Left forelimb (tissue), 1 donor: ENCODE measurements at regions not wholly inside any gene's neighbourhood (a gene's known extent, or its start where the extent isn't known, plus 50 kb on each side); places are given as distances from the start of the nearest gene placed in this dataset.
A peak's percentile ranks its signal among the peaks of the same experiment; 100 is the strongest.

Source experiments
- DNase-seq: peaks from one replicate; pipeline ENCODE4 v3.0.0-alpha.2; 2018; ENCODE audit warnings: low spot score

- DNase-seq = no peak
Measured at GRCh38 chr15:85307687-85308045, 72.7 kb upstream of the AKAP13 start.

- no peak for DNase-seq
Measured at GRCh38 chr15:85311647-85312046, 68.8 kb upstream of the AKAP13 start.

GRCh38 chr15:85312486-85312885 is 67.9 kb upstream of the AKAP13 start:
- DNase-seq = no peak

DNA sequence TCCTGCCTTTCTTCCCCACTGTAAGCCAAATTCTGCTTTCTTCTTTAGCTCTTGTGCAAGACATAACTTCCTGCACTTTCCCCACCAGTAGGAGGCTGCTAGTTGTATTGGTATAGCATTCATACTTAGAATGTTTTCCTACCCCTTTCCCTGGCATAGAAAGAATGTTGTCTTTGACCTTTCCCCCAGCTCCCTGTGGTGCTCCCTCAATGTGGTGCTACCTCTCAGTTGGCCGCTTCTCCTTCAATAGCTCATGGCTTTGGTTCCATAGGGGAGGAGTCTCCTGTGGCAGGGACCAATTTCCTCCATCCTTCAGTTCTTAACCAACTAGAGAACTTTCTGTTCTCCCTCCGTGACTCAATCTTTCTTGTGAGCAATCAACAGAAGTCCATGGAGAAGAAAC is 67.5 kb upstream of the AKAP13 start:
- no peak for DNase-seq

DNA sequence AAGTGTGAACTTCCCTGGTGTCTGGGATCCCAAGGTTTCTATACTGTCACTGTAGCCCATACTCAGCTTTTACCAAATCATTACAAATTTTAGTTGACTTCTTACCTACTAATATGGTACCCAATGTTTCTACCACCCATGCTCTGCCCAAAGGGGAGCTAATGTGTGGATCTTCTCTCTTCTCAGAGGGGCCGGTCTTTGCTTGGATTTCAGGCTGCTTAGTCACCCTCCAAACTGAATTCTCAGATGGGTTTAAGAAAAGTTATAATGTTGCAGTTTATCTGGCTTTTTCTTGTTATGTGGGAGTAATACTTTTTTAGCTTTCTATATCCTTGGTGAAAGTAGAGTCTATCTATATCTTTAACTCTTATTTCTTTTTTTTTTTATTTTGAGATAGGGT is 67.1 kb upstream of the AKAP13 start:
- DNase-seq = no peak

- DNase-seq = no peak
Measured at GRCh38 chr15:85314146-85314545, 66.3 kb upstream of the AKAP13 start.

DNA sequence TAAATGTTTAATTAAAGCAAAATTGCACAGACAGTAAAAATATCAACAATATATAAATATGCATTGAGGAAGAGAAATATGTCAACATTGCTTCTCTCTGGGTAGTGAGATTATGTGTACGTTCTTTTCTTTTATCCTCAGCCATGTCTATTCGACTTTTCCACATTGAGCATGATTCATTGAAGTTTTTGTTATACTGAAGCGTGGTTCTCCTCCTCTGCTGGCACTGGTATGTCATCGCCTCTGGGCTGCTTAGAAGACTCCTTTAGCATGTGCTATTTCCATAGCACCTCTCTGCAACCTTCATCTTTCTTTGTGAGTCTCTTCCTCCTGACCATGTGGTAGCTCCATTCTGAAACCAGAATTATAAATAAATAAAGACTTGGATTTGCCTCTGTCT is 65.8 kb upstream of the AKAP13 start:
- DNase-seq = no peak

- no peak for DNase-seq
Measured at GRCh38 chr15:85316244-85316934, 64.0 kb upstream of the AKAP13 start.

GRCh38 chr15:85318048-85318731 is 62.2 kb upstream of the AKAP13 start:
- no peak for DNase-seq

GRCh38 chr15:85318732-85319076 is 61.7 kb upstream of the AKAP13 start:
- DNase-seq = no peak

DNA sequence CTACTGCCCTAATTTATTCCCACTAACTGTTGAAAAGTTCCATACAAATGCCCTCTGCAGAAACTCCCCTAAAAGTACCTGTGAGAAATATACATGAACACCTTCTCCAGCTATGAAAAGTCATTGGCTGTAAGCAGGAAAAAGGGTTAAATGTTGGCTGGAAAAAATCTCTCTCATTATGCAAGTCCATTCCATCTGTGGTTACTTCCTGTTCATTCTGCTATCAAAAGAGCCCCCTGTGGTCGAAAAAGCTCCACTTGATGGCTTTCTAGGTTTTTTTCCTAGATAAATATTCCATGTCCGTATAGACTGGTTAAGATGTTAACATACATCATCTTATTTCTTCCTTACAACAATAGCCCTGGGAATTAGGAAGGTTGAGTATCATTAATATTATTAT is 56.2 kb upstream of the AKAP13 start:
- DNase-seq = no peak

DNA sequence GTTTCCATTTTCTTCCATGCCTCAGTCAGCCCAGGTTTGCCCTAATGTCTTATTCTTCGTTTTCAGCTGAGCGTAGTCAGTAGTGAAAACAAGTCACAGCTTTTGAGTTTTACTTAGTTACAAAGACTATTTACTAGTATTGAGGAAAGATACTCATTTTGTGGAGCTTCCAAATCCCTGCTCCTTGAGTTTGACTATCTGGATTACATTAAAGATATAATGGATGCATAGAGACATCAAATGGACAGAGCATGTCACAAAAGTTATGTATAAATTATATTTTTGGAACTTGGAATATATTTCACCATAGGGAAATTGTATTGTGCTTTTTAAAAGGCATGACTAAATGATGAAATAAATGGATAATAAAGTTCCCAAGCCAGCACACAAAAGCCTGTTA is 54.6 kb upstream of the AKAP13 start:
- no peak for DNase-seq

DNA sequence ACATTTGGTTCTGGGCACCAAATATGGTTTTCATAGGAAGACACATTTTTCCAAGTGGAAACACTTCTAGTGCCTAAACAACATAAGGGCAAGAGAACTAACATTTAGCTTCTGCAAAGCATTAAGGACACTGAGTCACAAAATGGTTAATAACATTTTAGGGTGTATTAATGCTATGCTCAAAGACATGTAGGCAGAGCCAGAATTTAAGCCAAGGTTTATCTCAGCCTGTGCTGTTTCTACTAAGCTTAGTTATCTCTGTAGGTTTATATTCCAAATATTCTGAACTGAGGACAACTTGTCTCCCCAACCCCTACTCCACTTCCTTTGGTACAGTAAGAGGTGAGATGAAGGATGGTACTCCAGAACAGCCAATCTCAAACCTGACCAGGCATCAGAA is 54.1 kb upstream of the AKAP13 start:
- DNase-seq = no peak

GRCh38 chr15:85327820-85328219 is 52.6 kb upstream of the AKAP13 start:
- no peak for DNase-seq

GRCh38 chr15:85329561-85330422 is 50.6 kb upstream of the AKAP13 start:
- peak; percentile 70 for DNase-seq
